GM12878 (cell line): ENCODE measurements at regions not wholly inside any gene's neighbourhood (a gene's known extent, or its start where the extent isn't known, plus 50 kb on each side); places are given as distances from the start of the nearest gene placed in this dataset.

Experiments
- MEF2A ChIP-seq: IDR thresholded peaks from 2 replicates; pipeline ENCODE4 v1.6.1; 2011; ENCODE audit warnings: low read depth, mild to moderate bottlenecking, low read length, moderate library complexity; ENCODE audit not compliant: insufficient read depth
- PAX5 ChIP-seq: IDR thresholded peaks from 2 replicates; pipeline ENCODE4 v1.6.1; 2011; ENCODE audit warnings: low read depth, low read length, borderline replicate concordance
- STAT3 ChIP-seq: IDR thresholded peaks from 2 replicates; pipeline ENCODE4 v1.6.1; 2011; ENCODE audit warnings: low read depth, low read length, improper control_type of control experiment

DNA sequence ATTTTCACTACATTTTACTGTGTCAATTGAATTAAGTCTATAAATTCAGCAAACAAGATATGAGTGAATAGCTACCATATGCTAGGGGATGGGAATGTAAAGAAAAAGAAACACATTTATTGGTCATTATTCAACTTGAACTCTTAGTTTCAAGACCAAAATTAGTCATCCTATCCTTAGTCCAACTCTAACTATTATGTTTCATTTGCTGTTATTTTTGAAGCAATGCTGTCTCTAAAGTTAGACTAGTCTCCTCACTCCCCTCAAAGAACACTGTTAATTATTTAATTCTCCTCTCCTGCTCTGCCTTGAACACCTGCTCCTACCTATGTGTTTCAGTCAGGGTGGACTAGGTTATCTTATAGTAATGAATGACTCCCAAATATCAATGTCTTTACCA is 920.9 kb downstream of the TUSC7 start:
- TF ChIP-seq STAT3 (no peak), MEF2A (no peak), PAX5 (no peak)
